Endothelial cell of umbilical vein (primary cell): ENCODE measurements at regions not wholly inside any gene's neighbourhood (a gene's known extent, or its start where the extent isn't known, plus 50 kb on each side); places are given as distances from the start of the nearest gene placed in this dataset.

ENCODE experiments used
- BruUV-seq: library from RNA; stranded (reverse); fragments of 400-500 nt; replicated peaks from 2 replicates; lab custom pipeline; 2021; lab: Mats Ljungman, UMichigan
- CTCF ChIA-PET: fragments of 300-600, 350-600 bp; sonication (Branson Sonifier 250); formaldehyde crosslinking; loops from one replicate; lab custom pipeline; 2021; ENCODE audit warnings: antibody characterized with exemption, inconsistent platforms; lab: Charles Lee
- POLR2A ChIA-PET: fragments of 300-600, 350-600 bp; sonication (Branson Sonifier 250); formaldehyde crosslinking; loops from one replicate; lab custom pipeline; 2021; ENCODE audit warnings: antibody characterized with exemption, inconsistent platforms; lab: Charles Lee
- DNase-seq: peaks from one replicate; pipeline ENCODE4 v3.0.0-alpha.2; 2011; ENCODE audit warnings: low read depth, low spot score
- FAIRE-seq: peaks from 2 replicates; lab custom pipeline; 2011; peaks lifted over from hg19 to GRCh38; lab: Jason Lieb, UNC
- H2AFZ ChIP-seq: 2 replicates; pipeline ENCODE4 v1.6.0; 2012; ENCODE audit warnings: low read depth, low read length, control low read depth, inconsistent platforms
- H3K27ac ChIP-seq: 2 replicates; pipeline ENCODE4 v1.5.1; 2011; ENCODE audit warnings: low read depth, mild to moderate bottlenecking, control low read depth, low read length, moderate library complexity; ENCODE audit not compliant: insufficient read depth
- H3K27me3 ChIP-seq, 2 experiments: 2 replicates each; pipeline versions ENCODE4 v1.6.0 to v1.6.1; 2011; ENCODE audit warnings: low read length in 2 of 2, mixed read lengths in 1 of 2; ENCODE audit not compliant: control insufficient read depth in 2 of 2, insufficient read depth in 2 of 2
- H3K36me3 ChIP-seq, 2 experiments: 2 replicates in 1 of 2; 3 replicates in 1 of 2; pipeline ENCODE4 v1.5.1; 2011; ENCODE audit warnings: low read length in 2 of 2, mild to moderate bottlenecking in 1 of 2, moderate library complexity in 1 of 2; ENCODE audit not compliant: control insufficient read depth in 2 of 2, insufficient read depth in 2 of 2; ENCODE audit errors: extremely low read depth in 1 of 2
- H3K4me1 ChIP-seq: 3 replicates; pipeline ENCODE4 v1.5.1; 2011; ENCODE audit warnings: mild to moderate bottlenecking, low read length; ENCODE audit not compliant: control insufficient read depth, insufficient read depth; ENCODE audit errors: extremely low read depth
- H3K4me2 ChIP-seq: 2 replicates; pipeline ENCODE4 v1.6.1; 2011; ENCODE audit warnings: low read length, control low read depth, mixed read lengths; ENCODE audit not compliant: insufficient read depth
- H3K4me3 ChIP-seq, 3 experiments: fragments of 200-600 bp in 1 of 3; sonication (generic), shearing (Covaris generic) in 1 of 3; replicated peaks in 1 of 3; 2 replicates each; pipeline ENCODE4 v1.5.1; 2011 to 2016; ENCODE audit warnings: control low read depth in 3 of 3, low read length in 3 of 3, mild to moderate bottlenecking in 2 of 3, inconsistent platforms in 1 of 3, low read depth in 1 of 3, moderate library complexity in 1 of 3; ENCODE audit not compliant: insufficient read depth in 1 of 3
- H3K79me2 ChIP-seq: 2 replicates; pipeline ENCODE4 v1.6.0; 2012; ENCODE audit warnings: low read length, inconsistent platforms; ENCODE audit not compliant: control insufficient read depth, insufficient read depth
- H3K9ac ChIP-seq: replicated peaks from 2 replicates; pipeline ENCODE3; 2011; ENCODE audit warnings: low read length, control low read depth; ENCODE audit not compliant: insufficient read depth; ENCODE audit errors: extremely low read depth
- H3K9me1 ChIP-seq: replicated peaks from 3 replicates; pipeline ENCODE4 v1.6.0; 2011; ENCODE audit warnings: mild to moderate bottlenecking, low read length; ENCODE audit not compliant: control insufficient read depth, insufficient read depth; ENCODE audit errors: extremely low read depth
- H3K9me3 ChIP-seq: replicated peaks from 2 replicates; pipeline ENCODE4 v1.5.1; 2012; ENCODE audit warnings: low read length, inconsistent platforms; ENCODE audit not compliant: control insufficient read depth, insufficient read depth
- H4K20me1 ChIP-seq: replicated peaks from 2 replicates; pipeline ENCODE3; 2011; ENCODE audit warnings: mild to moderate bottlenecking, low read length; ENCODE audit not compliant: control insufficient read depth, insufficient read depth; ENCODE audit errors: extremely low read depth
- CTCF ChIP-seq, 2 donors: IDR thresholded peaks; 1 replicate in 1 of 2; 2 replicates in 1 of 2; pipeline ENCODE4 v1.5.1; 2011; ENCODE audit warnings: low read length in 2 of 2, mild to moderate bottlenecking in 2 of 2, moderate library complexity in 2 of 2, control low read depth in 1 of 2, inconsistent platforms in 1 of 2, low read depth in 1 of 2; ENCODE audit not compliant: insufficient read depth in 1 of 2; ENCODE audit errors: extremely low read depth in 1 of 2
- EZH2 ChIP-seq: IDR thresholded peaks from 2 replicates; pipeline ENCODE4 v1.6.1; 2012; ENCODE audit warnings: borderline replicate concordance, low read depth, mild to moderate bottlenecking, moderate library complexity, low read length, inconsistent platforms; ENCODE audit not compliant: severe bottlenecking
- FOS ChIP-seq: IDR thresholded peaks from 2 replicates; pipeline ENCODE4 v1.6.1; 2011; ENCODE audit warnings: mild to moderate bottlenecking, low read length, moderate library complexity, borderline replicate concordance; ENCODE audit not compliant: insufficient read depth
- GATA2 ChIP-seq: IDR thresholded peaks from 2 replicates; pipeline ENCODE4 v1.7.0; 2011; ENCODE audit warnings: low read depth, mild to moderate bottlenecking, moderate library complexity, mixed read lengths, low read length; ENCODE audit not compliant: insufficient read length, insufficient read depth
- JUN ChIP-seq: IDR thresholded peaks from 2 replicates; pipeline ENCODE4 v1.6.1; 2011; ENCODE audit warnings: borderline replicate concordance, low read depth; ENCODE audit not compliant: insufficient read length, insufficient read depth
- MAX ChIP-seq: IDR thresholded peaks from 2 replicates; pipeline ENCODE4 v1.6.1; 2011; ENCODE audit not compliant: insufficient read depth, insufficient read length
- MYC ChIP-seq: IDR thresholded peaks from one replicate; pipeline ENCODE4 v1.6.1; 2011; ENCODE audit warnings: mild to moderate bottlenecking, low read depth, low read length
- POLR2A ChIP-seq: IDR thresholded peaks from 2 replicates; pipeline ENCODE4 v1.6.1; 2012; ENCODE audit warnings: low read depth, mild to moderate bottlenecking, control low read depth, low read length
- POLR2AphosphoS5 ChIP-seq: IDR thresholded peaks from 2 replicates; pipeline ENCODE4 v1.6.1; 2012; ENCODE audit warnings: low read depth, mild to moderate bottlenecking, control low read depth, low read length, moderate library complexity; ENCODE audit not compliant: insufficient read depth
- dilution Hi-C: fragments of 300-500 bp; cut with MboI; formaldehyde crosslinking; loops from one replicate; pipeline ENCODE4 v1.15.0; 2019; ENCODE audit warnings: low sequenced_read_pairs; ENCODE audit not compliant: extremely low pct_ligation_motif_present
- intact Hi-C: fragments of 100-400 bp; cut with micrococcal nuclease; formaldehyde crosslinking; loops from one replicate; pipeline ENCODE4 v1.10.0; 2022

GRCh38 chr16:79498928-79499327 is 101.6 kb downstream of the MAF start:
- ChIA-PET POLR2A (no interaction called here), CTCF (no interaction called here)
- dilution Hi-C loops (no loop called here), intact Hi-C loops (no loop called here)
- Histone ChIP-seq H3K79me2 (no peaks in the 10 kb centered on the region), H2AFZ (no peak overlapping the region), H3K4me2 (no peak overlapping the region), H3K9ac (no peak overlapping the region), H3K4me3 (no peak overlapping the region), H3K36me3 (no peaks in the 10 kb centered on the region), H3K27me3 (no peaks in the 10 kb centered on the region), H3K4me1 (no peaks in the 10 kb centered on the region), H3K9me1 (no peaks in the 10 kb centered on the region), H4K20me1 (no peaks in the 10 kb centered on the region), H3K27ac (no peak overlapping the region), H3K9me3 (peaks cover 6% of the 10 kb centered on the region)
- DNase-seq = no peak
- no TSS peak for BruUV-seq
- TF ChIP-seq POLR2A (no peak), GATA2 (no peak), EZH2 (no peak), MAX (no peak), POLR2AphosphoS5 (no peak), JUN (no peak), CTCF (IDR thresholded peaks at IDR 0.05; ENCODE audit: extremely low read depth in 1 of 2, insufficient read depth in 1 of 2, low read depth in 1 of 2, low read length in 2 of 2) (no peak), MYC (no peak), FOS (no peak)
- no peak for FAIRE-seq
